HG02763 (cell line): ENCODE measurements at regions not wholly inside any gene's neighbourhood (a gene's known extent, or its start where the extent isn't known, plus 50 kb on each side); places are given as distances from the start of the nearest gene placed in this dataset.
A peak's percentile ranks its signal among the peaks of the same experiment; 100 is the strongest.

ENCODE experiments used
- ATAC-seq: cut with Tn5 transposase; IDR thresholded peaks from one replicate; pipeline ENCODE4 v1.9.1; 2021; ENCODE audit warnings: mild to moderate bottlenecking, moderate library complexity; ENCODE audit not compliant: unreplicated experiment

DNA sequence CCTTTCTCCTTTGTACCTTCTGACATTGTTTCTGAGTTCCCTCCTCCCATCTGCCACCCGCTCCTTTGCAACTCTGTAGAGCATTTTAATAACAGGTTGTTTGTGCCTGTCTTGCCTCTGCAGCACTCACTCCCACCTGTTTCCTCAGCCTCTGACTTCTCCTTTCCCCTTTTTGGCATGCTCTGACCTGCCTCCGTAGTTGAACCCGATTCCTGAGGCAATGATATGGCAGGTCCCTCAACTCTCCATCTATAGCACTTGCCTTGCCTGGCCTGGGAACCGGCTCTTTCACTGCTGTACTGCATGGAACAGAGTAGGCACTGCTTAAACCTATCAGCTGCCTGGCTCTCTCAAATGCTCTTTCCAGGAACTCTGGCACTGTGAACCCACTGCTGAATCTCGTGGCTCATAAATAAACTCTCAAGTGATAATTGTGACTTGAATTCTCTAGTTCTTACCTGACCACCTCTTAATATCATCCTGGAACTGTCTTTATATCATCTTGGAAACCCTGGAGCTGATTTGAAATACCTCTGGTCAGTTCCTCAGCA is 50.3 kb downstream of the UTRN start:
- ATAC-seq: no peak

DNA sequence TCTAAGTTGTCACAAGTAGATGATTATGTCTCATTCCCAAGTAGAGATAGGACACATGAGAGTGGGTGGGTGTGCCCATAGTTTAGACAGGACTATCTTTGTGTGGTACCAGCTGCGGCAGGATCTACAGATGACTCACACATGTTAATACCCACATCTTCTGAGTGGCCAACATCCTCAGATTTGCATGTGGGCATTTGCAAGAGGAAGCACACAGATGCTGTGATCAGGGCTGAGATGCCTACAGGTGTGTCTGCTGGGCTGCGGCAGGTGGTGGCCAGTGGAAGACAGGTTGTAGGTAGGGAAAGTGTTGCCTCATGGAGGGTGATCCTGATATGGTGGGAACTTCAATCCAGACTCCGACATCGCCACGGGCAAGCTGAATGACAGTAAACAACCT is 50.8 kb downstream of the UTRN start:
- peak; percentile 70 for ATAC-seq

DNA sequence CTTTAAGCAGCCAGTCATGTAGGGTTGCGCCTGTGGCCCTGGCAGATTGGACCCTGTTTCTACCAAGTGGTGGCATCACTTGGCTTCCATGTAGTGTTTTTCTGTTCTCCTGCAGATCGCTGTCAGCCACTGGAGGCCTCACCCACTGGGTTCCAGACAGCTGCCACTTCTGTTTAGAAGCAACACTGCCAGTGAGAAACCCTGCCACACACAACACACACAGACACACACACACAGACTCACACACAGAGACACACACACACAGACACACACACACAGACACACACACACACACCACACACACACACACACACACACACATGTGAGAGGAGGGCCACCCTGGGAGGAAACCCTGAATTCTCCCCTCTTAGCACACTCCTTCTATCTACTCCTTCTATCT is 51.8 kb downstream of the UTRN start:
- ATAC-seq: no peak

DNA sequence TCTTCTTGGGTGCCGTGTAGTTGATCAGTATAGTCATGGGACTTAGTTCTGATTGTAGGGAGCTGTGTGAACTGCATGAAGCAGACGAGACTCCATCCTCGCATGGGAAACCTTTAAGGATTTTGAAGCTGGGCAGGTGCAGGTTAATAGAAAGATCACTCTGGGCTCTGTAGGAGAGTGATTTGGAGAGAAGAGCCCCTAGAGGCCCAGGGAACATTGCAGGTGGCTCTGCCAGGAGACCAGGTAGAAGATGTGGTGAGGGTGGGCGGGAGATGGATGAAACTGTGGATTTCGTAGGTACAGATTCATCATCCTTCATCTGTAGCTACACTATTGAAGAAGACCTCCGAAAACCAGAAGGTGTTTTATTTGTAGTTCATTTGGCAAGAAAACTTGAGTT is 53.3 kb downstream of the UTRN start:
- ATAC-seq: no peak

DNA sequence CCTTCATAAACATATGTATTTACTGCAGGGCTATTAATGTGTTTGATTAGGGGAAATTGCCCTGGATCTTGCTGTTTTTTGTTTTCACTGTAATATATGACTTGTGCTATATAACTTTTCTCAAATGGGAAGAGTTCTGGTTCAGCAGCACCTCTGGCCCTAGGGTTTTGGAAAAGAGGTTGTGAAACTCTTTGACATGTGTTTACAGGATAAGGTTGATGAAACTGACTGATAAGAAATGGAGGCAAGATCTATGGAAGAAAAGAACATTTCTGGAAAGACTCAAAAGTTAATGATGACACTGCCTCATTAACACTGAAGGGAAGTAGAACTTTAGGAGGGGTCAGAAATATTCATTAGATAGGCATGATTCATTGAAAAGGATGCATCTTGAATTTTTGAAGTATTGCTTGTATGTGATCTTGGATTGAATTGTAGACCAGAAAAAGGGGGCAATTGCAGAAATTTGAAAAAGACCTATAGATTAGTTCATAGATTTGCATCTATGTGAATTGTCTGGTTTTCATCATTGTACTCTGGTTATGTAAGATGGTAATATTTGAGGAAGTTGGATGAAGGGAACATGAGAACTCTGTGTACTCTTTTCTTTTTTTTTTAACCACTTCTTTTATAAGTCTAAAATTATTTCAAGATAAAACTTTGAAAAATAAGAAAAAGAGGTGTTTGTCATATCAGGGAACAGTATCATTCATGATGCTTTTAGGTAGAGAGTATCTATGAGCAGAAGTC is 54.0 kb downstream of the UTRN start:
- no peak for ATAC-seq

DNA sequence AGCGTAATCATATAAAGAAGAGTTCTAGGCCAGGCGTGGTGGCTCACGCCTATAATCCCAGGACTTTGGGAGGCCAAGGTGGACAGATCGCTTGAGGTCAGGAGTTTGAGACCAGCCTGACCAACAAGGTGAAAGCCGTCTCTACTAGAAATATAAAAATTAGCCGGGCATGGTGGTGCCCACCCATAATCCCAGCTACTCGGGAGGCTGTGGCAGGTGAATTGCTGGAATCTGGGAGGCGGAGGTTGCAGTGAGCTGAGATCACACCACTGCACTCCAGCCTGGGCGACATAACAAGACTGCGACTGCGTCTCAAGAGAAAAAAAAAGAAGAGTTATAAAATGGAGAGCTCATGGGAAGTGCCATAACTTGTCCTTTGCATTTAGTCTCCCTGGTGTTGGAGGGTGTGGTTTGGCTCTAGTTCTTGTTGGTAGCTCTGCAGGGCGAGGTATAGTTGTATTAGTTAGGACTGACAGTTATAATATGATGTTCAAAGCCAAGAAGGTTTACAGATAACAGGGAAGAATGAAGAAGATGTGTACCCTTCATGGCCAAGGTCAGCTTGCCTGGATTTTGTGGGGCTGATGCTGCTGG is 54.8 kb downstream of the UTRN start:
- no peak for ATAC-seq

DNA sequence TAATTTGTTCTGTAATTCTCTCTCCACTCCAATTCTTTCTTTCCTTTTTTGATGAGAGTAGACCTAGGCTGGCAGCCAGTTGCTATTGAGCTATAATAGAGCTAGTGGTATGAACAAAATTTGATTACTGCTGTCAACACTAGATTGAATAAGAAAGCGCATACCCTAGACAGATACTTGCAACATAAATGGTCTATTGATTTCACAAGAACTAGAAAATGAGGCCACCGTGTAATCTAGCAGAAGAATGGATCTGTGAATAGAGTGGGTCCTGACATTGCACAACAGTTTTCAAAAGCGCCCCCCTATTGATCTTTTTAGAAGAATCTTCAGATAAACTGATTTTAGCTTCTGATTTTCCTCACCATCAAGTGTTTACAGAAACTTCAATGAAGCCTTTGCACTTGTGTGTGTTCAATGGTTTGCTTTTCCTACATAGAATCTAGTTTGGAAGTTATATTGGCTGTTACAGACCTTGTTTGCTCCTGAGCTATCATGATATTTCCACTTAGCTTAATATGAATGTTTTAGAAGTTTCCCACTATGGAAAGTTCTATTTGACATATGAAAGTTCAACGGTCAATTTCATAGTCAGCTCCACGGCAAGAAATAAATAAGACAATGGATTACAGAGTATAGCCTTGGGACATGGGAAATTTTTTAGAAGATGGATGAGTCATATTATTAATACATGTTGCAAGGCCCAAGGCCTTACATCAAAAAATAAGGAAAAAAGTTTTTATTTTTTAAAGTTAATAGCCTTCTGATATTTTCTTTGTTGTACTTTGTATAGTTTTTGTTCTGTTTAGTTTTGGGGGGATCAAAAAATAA is 55.6 kb downstream of the UTRN start:
- ATAC-seq: no peak

DNA sequence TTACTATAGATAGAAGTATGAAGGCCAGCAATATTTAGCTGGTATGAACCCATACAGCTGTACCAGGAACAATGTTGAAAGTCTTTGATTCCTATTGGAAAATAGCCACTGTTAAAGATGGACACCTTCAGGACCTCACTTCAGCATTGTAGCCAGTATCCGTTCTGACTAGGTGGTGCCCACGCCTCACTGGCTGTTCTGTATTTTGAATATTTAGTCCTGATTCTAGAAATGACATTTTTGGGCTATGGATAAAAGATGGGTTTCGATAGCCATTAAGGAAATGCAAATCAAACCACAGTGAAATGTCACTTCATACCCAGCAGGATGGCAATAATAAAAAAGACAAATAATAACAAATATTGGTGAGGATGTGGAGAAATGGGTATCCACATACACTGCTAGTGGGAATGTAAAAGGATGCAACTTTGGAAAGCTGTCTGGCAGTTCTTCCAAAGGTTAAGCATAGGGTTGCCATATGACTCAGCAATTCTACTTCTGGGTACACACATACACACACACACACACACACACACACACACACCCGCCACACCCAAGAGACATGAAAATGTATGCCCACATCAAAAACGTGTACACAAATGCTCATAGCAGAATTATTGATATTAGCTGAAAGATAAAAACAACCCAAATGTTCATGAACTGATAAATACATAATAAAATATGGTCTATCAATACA is 56.8 kb downstream of the UTRN start:
- peak; percentile 39 for ATAC-seq

DNA sequence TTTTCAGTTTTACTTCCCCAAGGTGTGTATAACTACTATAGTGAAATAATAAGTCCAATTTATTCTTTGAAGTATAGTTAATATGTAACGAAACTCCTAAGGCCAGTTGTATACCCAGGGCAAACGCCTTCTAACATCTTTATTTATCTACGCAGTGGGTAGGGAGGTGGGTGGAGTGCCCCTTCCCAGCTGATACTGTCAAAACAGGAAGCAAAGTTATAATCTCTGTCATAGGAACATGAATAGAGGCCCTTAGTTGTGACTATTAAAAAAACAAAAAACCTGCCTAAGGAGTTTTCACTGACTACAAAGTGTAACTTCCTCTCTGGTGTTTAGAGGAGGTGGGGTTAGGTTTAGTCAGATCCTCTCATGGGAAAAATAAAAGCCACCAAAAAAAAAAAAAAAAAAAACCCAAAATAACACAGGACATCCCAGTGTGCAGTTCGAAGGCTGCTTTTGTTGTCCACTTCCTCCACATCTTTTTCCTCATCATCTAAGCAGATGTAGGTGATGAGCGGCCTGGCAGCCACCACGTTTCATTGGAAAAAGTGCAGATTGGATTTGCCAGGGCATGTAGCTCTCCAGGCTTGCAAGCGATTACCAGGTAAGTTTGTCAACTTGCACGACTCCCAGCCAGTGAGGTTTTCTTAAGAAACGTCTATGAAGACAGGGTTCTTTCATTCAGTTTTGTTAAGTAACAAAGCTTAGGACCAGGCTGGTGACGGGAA is 58.7 kb downstream of the UTRN start:
- peak; percentile 53 for ATAC-seq

DNA sequence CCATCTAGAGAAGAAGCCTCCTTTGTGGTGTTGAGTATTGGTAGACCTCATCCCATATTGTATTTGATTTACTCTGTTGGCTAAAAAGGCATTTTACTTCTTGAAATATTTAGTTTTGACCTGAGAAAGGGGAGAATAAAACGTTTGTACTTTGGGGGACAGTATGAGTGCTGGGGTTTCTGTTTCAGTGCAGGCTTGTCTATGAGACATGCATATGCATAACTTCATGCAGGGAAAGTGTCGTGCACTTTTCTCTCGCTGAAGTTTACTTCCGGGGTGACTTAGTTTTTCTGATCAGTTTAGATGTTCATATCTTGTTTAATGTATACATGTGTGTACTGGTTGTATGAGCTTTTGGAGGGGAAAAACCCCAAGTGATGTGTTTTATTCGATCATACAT is 59.5 kb downstream of the UTRN start:
- peak; percentile 38 for ATAC-seq

DNA sequence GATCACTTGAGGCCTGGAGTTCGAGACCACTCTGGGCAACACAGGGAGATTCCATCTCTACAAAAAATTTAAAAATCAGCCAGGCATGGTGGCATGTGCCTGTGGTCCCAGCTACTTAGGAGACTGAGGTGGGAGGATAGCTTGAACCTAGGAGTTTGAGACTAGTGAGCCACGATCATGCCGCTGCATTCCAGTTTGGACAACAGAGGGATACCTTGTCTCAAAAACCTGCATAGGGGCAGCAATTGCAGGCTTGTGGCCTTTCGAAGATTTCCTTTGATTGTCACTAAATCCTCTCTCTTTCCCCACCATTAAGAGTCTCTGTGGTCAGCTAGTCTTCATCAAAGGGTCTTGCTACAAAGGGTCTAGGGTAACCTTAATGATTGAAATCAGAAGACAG is 60.3 kb downstream of the UTRN start:
- ATAC-seq: no peak

DNA sequence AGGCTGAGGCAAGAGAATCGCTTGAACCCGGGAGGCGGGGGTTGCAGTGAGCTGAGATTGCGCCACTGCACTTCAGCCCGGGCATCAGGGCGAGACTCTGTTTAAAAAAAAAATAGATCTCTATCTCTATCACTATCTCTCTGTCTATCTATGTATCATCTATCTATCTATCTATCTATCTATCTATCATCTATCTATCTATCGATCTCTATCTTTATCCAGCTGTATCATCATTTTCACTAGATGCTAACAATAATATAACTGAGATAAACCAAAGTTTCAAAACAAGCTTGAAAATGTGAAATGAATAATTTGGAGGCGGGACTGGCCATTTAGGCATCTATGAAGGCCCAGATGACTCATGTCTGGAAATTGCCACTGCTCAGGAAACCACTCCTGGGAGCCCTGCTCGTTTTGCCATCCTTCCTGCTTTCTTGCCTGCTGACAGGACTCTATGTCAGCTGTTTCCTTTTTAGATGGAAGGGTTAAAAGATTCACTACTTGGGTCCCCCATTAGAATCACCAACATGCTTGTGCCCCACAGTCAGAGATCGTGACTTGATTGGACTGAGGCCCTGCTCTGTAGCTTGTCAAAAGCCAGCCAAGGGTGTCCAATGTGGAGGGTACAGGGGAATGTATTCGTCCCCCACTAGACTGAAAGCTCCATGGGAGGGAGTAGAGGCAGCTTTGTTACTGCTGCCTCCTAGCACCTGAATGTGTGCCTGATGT is 61.7 kb downstream of the UTRN start:
- no peak for ATAC-seq

DNA sequence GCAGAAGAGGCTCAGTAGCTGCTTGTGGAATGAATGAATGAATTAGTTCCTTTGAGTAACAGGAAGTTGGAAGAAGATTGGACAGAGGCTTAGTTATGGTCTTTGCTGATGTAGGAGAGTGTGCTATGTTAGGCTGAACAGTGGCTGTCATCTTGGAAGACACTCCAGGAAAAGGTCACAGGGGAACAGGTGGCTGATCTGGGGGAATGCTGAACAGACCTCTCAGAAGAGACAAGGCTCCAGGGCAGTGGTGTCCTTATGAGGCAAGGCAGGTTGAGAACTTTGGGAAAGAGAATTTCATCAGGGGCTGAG is 62.3 kb downstream of the UTRN start:
- ATAC-seq: no peak

DNA sequence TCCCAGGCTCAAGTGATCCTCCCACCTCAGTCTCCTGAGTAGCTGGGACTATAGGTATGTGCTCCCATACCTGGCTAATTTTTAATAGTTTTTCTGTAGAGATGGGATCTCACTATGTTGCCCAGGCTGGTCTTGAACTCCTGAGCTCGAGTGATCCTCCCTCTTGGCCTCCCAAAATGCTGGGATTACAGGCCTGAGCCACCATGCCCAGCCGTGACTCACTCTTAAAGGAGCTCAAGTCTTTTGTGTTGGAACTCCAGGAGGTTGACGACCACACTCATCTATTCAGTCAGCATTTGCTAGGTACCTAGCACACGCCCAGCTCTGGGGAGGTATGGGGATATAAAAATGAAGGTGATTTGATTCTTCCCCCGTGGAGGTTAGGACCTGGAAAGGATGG is 62.8 kb downstream of the UTRN start:
- ATAC-seq: no peak

DNA sequence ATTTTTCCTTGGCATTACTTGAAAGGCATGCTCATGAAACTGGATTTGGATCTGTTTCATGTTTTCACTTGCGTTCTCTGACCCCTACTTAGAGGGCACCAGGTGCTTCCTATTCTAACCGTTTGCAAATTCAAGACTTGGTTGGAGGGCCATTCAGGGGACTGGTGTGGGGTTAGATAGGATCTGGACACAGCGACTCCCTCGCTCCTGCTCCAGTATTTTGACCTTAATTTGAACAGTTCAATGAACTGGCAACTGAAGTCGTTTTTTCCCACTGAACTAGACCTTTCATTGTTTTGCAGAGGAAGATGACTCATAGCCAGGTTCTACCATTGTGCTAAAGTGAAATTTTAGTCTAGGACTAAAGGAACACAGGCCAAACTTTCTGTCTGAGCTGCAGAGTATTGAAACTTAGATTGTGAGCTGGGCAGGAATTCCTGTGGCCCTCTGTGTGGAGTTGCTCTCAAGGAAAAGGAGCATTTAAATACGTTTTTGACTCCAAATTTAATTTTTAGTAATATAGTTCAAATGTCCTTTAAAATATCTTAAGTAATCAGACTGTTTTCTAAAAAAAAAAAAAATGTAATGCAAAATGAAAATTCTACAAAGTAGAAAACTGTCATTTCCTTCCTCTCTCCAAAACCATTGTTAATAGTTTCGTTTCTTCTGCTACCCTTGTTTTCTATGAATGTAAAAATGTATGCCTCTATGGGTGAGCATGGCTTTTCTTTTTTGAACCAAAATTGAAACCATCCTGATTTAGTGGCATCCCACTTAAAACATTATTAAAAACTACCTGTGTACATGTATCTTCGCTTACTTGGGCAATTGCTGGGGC is 64.8 kb downstream of the UTRN start:
- ATAC-seq: peak; percentile 38

DNA sequence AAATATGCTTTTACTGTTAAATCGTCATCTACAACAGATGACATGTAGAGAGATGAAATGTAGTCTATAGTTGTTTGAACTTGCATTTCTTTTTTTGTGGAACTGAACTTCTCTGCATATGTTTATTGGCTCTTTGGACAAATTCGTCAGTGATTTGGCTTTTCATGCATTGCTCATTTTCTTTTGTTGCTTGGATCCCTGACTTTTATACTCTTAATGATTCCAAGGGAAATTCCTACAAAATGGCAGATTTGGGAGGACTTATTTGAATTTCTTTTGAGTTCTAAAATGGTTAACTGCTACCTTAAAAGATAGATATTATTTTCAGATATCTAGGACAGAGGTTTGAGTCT is 65.4 kb downstream of the UTRN start:
- ATAC-seq: no peak

DNA sequence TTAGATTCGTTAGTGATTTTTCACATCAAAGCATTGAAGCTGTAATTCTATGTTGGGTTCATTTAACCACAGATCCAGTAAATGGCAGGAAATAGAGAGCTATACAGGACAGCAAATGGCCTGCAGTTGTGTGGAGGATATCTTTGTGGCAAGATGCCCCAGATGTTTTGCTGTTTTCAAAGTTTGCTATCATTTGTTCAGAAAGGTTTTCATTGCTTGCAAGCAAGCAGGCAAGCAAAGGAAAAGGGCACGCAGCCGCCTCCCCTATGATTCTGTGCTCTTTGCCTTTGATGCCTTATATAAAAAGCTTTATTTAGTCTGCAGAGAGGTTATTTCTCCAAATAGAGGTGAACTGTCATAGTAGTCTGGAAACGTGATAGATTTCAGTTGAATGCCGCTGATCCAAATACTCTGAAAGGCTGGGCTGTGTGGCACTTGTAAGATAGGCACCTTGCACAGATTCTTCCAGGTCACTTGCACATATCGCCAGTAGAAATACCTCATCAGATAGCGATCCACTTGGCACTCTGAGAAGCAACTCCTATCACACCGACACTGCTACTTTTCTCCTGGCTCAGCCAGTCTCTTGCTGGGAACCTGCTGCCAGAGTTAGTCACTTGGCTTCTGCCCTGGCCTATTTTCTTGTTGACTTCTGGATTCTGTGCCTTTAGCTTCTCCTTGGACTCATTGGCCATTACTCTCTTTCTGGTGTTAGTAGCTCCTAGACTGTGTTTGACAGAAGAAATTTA is 66.4 kb downstream of the UTRN start:
- no peak for ATAC-seq

DNA sequence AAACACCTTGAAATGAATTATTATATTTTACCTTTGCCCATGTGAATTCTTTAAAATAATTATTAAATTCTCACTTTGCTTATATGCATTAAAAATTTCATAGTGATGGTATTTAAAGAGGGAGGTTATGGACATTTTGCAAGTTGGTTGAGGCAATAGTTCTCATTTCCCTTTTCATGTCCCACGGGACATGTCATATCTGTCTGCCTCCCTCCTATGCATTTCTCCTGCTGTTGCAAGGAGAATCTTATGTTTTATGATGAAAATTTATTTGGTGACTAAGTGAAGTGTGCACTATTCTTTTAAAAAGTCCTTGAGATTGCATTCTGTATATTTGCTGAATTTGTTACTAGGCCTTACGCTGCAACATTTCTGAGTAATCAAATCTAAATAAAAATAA is 67.2 kb downstream of the UTRN start:
- ATAC-seq: no peak
